GM21515 (cell line): ENCODE measurements at regions not wholly inside any gene's neighbourhood (a gene's known extent, or its start where the extent isn't known, plus 50 kb on each side); places are given as distances from the start of the nearest gene placed in this dataset.
A peak's percentile ranks its signal among the peaks of the same experiment; 100 is the strongest.

Experiments used
- ATAC-seq: cut with Tn5 transposase; IDR thresholded peaks from one replicate; pipeline ENCODE4 v1.9.1; 2021; ENCODE audit not compliant: unreplicated experiment

- ATAC-seq, result no peak
These were observed 233.9 kb upstream of the SNX7 start for GRCh38 chr1:98427664-98428063.

- no peak for ATAC-seq
These were observed 235.4 kb upstream of the SNX7 start for GRCh38 chr1:98426092-98426491.

- no peak for ATAC-seq
These were observed 238.7 kb upstream of the SNX7 start for GRCh38 chr1:98422816-98423215.

GRCh38 chr1:98421085-98421435 is 240.5 kb upstream of the SNX7 start:
- ATAC-seq, result no peak

GRCh38 chr1:98420376-98421084 is 241.0 kb upstream of the SNX7 start:
- ATAC-seq, result no peak

- ATAC-seq, result no peak
These were observed 243.7 kb upstream of the SNX7 start for GRCh38 chr1:98417820-98418219.

GRCh38 chr1:98410082-98410481 is 251.4 kb upstream of the SNX7 start:
- no peak for ATAC-seq

- no peak for ATAC-seq
These were observed 255.0 kb upstream of the SNX7 start for GRCh38 chr1:98406352-98407088.

- ATAC-seq, result peak; percentile 94
These were observed 255.9 kb upstream of the SNX7 start for GRCh38 chr1:98405581-98406074.

GRCh38 chr1:98404866-98405265 is 256.7 kb upstream of the SNX7 start:
- ATAC-seq, result no peak

- ATAC-seq, result no peak
These were observed 257.5 kb upstream of the SNX7 start for GRCh38 chr1:98403963-98404480.

- ATAC-seq, result no peak
These were observed 258.7 kb upstream of the SNX7 start for GRCh38 chr1:98402860-98403259.

GRCh38 chr1:98400446-98400845 is 261.1 kb upstream of the SNX7 start:
- no peak for ATAC-seq

GRCh38 chr1:98399218-98399617 is 262.3 kb upstream of the SNX7 start:
- ATAC-seq, result no peak

GRCh38 chr1:98398649-98399048 is 262.9 kb upstream of the SNX7 start:
- no peak for ATAC-seq

- ATAC-seq, result no peak
These were observed 263.4 kb upstream of the SNX7 start for GRCh38 chr1:98398092-98398491.

GRCh38 chr1:98393719-98394118 is 267.8 kb upstream of the SNX7 start:
- no peak for ATAC-seq

GRCh38 chr1:98391175-98391574 is 270.3 kb upstream of the SNX7 start:
- ATAC-seq, result no peak

- no peak for ATAC-seq
These were observed 271.7 kb upstream of the SNX7 start for GRCh38 chr1:98389809-98390208.

GRCh38 chr1:98388441-98388840 is 273.1 kb upstream of the SNX7 start:
- peak; percentile 86 for ATAC-seq

GRCh38 chr1:98387701-98388100 is 273.8 kb upstream of the SNX7 start:
- ATAC-seq, result no peak
